ENCODE measurements at regions not wholly inside any gene's neighbourhood (a gene's known extent, or its start where the extent isn't known, plus 50 kb on each side); places are given as distances from the start of the nearest gene placed in this dataset.

GRCh38 chr4:54942721-54943120 is 182.7 kb downstream of the KDR start:
- Mint-ChIP-seq H3K9me3 (no peaks in the 10 kb centered on the region), H3K4me3 (peak overlapping the region; percentile 53), H3K27me3 (ENCODE audit: low read depth in 2 of 2) (no peaks in the 10 kb centered on the region), H3K36me3 (no peaks in the 10 kb centered on the region), H3K4me1 (peaks cover 22 to 25% of the 10 kb centered on the region in 2 donors), H3K27ac (peak overlapping the region; percentile 77 to 88)
- no peak overlapping the region for H3K4me3 ChIP-seq (ENCODE audit: low read length)
- no peaks in the 10 kb centered on the region for H3K27me3 ChIP-seq (ENCODE audit: control insufficient read depth, insufficient read depth, low read length)
- peak; percentile 30 to 85 for DNase-seq
- intact Hi-C loops (cut with micrococcal nuclease): loop anchor here (2.0 kb wide), 1 partner anchor 18 kb away; no protein-coding TSS in a partner anchor
- 0% methylated on average over 2 of the region's 4 CpGs for WGBS (ENCODE audit: insufficient coverage)
- ATAC-seq: peak; percentile 65 to 81 (median 80)
- no peaks in the 10 kb centered on the region for H3K36me3 ChIP-seq (ENCODE audit: control insufficient read depth, insufficient read depth, low read length)
- peaks cover 27% of the 10 kb centered on the region for H3K4me1 ChIP-seq (ENCODE audit: control insufficient read depth, insufficient read depth, low read length)
- H3K27ac ChIP-seq (ENCODE audit: low read length): peak overlapping the region; percentile 2
- TF ChIP-seq CTCF (IDR thresholded peaks at IDR 0.05): no peak
- H3K9me3 ChIP-seq (ENCODE audit: control insufficient read depth, insufficient read depth, low read length): no peaks in the 10 kb centered on the region

DNA sequence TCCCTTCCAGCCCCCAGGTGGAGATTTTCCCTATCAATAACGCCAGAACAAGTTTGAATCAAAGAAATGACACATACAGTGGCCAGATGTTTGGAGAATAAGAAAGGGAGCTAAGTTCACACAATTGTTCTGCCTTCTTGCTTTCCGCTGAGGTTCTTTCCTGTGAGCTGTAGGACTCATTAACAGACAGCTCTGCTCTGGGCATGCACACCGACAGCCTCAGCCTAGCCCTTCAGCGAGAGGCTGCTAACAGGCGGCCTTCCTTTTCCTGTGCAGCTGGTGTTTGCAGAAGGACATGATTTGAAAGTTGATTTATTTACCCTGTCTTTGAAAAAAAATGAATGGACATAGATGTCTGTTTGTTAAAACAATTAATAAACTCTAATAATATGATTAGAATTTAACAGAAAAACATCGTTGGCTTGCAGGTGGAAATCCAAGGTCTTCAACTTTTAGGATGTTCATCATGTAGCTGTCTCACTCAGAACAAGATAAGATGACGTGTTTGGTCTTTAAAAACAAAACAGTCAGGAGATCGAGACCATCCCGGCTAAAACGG is 183.3 kb downstream of the KDR start:
- WGBS (ENCODE audit: insufficient coverage): 4% methylated on average over 6 of the region's 10 CpGs
- H3K4me3 ChIP-seq (ENCODE audit: low read length): no peak overlapping the region
- H3K9me3 ChIP-seq (ENCODE audit: control insufficient read depth, insufficient read depth, low read length): no peaks in the 10 kb centered on the region
- H3K27me3 Mint-ChIP-seq (ENCODE audit: low read depth in 2 of 2): peaks cover 0 to 2% of the 10 kb centered on the region in 2 donors
- DNase-seq (peak; percentile 48 to 71), ATAC-seq (peak; percentile 78 to 84 (median 79))
- H3K9me3 Mint-ChIP-seq: no peaks in the 10 kb centered on the region
- intact Hi-C loops (cut with micrococcal nuclease): loop anchor here (2.0 kb wide), 1 partner anchor 19 kb away; no protein-coding TSS in a partner anchor
- H3K4me3 Mint-ChIP-seq: peak overlapping the region; percentile 81
- peaks cover 27% of the 10 kb centered on the region for H3K4me1 ChIP-seq (ENCODE audit: control insufficient read depth, insufficient read depth, low read length)
- H3K27ac ChIP-seq (ENCODE audit: low read length): peak overlapping the region; percentile 56
- peak overlapping the region; percentile 77 to 88 for H3K27ac Mint-ChIP-seq
- H3K4me1 Mint-ChIP-seq: peaks cover 22 to 25% of the 10 kb centered on the region in 2 donors
- TF ChIP-seq CTCF (IDR thresholded peaks at IDR 0.05): no peak
- H3K36me3 ChIP-seq (ENCODE audit: control insufficient read depth, insufficient read depth, low read length): no peaks in the 10 kb centered on the region
- H3K27me3 ChIP-seq (ENCODE audit: control insufficient read depth, insufficient read depth, low read length): no peaks in the 10 kb centered on the region
- H3K36me3 Mint-ChIP-seq: no peaks in the 10 kb centered on the region

- Mint-ChIP-seq H3K9me3 (no peaks in the 10 kb centered on the region), H3K27me3 (ENCODE audit: low read depth in 2 of 2) (peaks cover 0 to 2% of the 10 kb centered on the region in 2 donors), H3K27ac (peak overlapping the region; percentile 77 to 88), H3K36me3 (no peaks in the 10 kb centered on the region), H3K4me1 (peaks cover 22 to 25% of the 10 kb centered on the region in 2 donors), H3K4me3 (peak overlapping the region; percentile 81)
- WGBS (ENCODE audit: insufficient coverage): 34% methylated on average over 7 of the region's 7 CpGs
- ATAC-seq (no peak), DNase-seq (peak in 1 of 2 donors; percentile 40)
- TF ChIP-seq CTCF (IDR thresholded peaks at IDR 0.05): no peak
- H3K36me3 ChIP-seq (ENCODE audit: control insufficient read depth, insufficient read depth, low read length): no peaks in the 10 kb centered on the region
- no peak overlapping the region for H3K4me3 ChIP-seq (ENCODE audit: low read length)
- H3K27ac ChIP-seq (ENCODE audit: low read length): peak overlapping the region; percentile 56
- peaks cover 27% of the 10 kb centered on the region for H3K4me1 ChIP-seq (ENCODE audit: control insufficient read depth, insufficient read depth, low read length)
- H3K9me3 ChIP-seq (ENCODE audit: control insufficient read depth, insufficient read depth, low read length): no peaks in the 10 kb centered on the region
- intact Hi-C loops (cut with micrococcal nuclease): no loop called here
- H3K27me3 ChIP-seq (ENCODE audit: control insufficient read depth, insufficient read depth, low read length): no peaks in the 10 kb centered on the region
Observed at GRCh38 chr4:54940996-54941865, 184.2 kb downstream of the KDR start.
